Testis (tissue), 2 donors: ENCODE measurements at regions not wholly inside any gene's neighbourhood (a gene's known extent, or its start where the extent isn't known, plus 50 kb on each side); places are given as distances from the start of the nearest gene placed in this dataset.

ENCODE experiments used
- POLR2A ChIP-seq: fragments of 450-650 bp; IDR thresholded peaks from one replicate; pipeline ENCODE4 v1.6.1; 2017; ENCODE audit warnings: antibody characterized with exemption, mild to moderate bottlenecking, moderate library complexity
- TF ChIP-seq, protein P1 (sequence below), 3 experiments: fragments of 450-650 bp in 2 of 3; fragments of 200-600 bp in 1 of 3; sonication (generic) in 1 of 3; IDR thresholded peaks; one replicate each; pipeline ENCODE4 v1.5.1; 2016 to 2019; ENCODE audit warnings: antibody characterized with exemption in 3 of 3, mild to moderate bottlenecking in 2 of 3, moderate library complexity in 1 of 3

DNA sequence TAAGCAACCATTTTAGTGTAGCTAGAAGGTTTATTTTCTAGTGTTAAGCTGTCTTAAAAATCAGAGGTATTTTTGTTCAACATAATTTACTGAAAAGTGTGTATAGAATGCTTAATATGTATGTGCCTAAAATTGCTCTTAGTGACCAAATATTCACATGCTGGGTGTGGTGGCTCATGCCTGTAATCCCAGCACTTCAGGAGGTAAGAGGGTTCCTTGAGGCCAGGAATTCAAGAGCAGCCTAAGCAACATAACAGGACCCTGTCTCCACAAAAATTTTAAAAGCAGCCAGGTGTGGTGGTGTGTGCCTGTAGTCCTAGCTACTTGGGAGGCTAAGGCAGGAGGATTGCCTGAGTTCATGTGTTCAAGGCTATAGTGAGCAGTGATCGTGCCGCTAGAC, 120.9 kb upstream of the FRY start:
- TF ChIP-seq, protein P1, sequence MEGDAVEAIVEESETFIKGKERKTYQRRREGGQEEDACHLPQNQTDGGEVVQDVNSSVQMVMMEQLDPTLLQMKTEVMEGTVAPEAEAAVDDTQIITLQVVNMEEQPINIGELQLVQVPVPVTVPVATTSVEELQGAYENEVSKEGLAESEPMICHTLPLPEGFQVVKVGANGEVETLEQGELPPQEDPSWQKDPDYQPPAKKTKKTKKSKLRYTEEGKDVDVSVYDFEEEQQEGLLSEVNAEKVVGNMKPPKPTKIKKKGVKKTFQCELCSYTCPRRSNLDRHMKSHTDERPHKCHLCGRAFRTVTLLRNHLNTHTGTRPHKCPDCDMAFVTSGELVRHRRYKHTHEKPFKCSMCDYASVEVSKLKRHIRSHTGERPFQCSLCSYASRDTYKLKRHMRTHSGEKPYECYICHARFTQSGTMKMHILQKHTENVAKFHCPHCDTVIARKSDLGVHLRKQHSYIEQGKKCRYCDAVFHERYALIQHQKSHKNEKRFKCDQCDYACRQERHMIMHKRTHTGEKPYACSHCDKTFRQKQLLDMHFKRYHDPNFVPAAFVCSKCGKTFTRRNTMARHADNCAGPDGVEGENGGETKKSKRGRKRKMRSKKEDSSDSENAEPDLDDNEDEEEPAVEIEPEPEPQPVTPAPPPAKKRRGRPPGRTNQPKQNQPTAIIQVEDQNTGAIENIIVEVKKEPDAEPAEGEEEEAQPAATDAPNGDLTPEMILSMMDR (IDR thresholded peaks at IDR 0.05), result no peak
- no peak for TF ChIP-seq POLR2A
